ENCODE measurements at regions not wholly inside any gene's neighbourhood (a gene's known extent, or its start where the extent isn't known, plus 50 kb on each side); places are given as distances from the start of the nearest gene placed in this dataset.

DNA sequence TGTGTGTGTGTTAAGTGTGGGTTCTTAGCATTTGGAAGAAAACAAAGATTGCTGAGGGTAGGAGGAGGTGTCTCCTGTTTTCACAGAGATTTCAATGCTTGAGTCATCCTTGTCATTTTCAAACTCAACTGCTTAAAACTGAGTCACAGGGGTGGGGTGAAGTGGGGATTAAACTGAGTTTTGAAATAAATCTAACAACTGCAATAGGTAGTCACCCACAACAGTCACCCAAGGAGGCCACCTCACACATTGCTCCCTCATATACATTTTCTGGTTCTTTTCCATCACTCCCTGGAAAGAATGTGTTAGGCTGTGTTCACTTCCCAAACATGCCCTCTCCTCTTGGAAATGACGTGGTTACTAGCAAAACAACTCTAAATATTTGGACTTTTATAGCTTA is 187.7 kb upstream of the CMC1 start:
- TF ChIP-seq, protein P1, sequence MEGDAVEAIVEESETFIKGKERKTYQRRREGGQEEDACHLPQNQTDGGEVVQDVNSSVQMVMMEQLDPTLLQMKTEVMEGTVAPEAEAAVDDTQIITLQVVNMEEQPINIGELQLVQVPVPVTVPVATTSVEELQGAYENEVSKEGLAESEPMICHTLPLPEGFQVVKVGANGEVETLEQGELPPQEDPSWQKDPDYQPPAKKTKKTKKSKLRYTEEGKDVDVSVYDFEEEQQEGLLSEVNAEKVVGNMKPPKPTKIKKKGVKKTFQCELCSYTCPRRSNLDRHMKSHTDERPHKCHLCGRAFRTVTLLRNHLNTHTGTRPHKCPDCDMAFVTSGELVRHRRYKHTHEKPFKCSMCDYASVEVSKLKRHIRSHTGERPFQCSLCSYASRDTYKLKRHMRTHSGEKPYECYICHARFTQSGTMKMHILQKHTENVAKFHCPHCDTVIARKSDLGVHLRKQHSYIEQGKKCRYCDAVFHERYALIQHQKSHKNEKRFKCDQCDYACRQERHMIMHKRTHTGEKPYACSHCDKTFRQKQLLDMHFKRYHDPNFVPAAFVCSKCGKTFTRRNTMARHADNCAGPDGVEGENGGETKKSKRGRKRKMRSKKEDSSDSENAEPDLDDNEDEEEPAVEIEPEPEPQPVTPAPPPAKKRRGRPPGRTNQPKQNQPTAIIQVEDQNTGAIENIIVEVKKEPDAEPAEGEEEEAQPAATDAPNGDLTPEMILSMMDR (IDR thresholded peaks at IDR 0.05): no peak
- no peak for TF ChIP-seq EZH2phosphoT487 (IDR thresholded peaks at IDR 0.05)
- TF ChIP-seq EZH2 (IDR thresholded peaks at IDR 0.05): no peak
